ENCODE measurements at regions not wholly inside any gene's neighbourhood (a gene's known extent, or its start where the extent isn't known, plus 50 kb on each side); places are given as distances from the start of the nearest gene placed in this dataset.

DNA sequence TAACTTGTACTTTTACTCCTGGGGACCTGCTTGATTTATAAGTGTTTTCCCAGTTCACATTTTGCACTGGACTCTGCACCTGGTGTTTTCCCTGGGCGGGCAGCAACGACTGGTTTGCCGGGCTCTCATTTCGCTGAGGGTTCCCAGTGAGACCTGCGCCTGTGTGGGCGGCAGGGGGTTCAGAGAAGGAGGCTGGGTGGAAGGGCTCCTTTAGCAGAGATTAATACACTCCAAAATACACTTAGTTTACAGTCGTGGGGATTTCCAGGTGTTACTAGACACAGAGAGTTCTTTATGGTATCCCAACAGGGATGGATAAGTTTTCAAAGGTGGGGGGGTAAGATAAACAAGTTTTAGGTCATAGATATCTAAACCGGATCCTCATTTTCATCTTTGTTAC lies 53.0 kb upstream of the SHISA3 start:
- no peak overlapping the region for H3K4me3 ChIP-seq (ENCODE audit: insufficient read depth, low read length)
- TF ChIP-seq, protein P1, sequence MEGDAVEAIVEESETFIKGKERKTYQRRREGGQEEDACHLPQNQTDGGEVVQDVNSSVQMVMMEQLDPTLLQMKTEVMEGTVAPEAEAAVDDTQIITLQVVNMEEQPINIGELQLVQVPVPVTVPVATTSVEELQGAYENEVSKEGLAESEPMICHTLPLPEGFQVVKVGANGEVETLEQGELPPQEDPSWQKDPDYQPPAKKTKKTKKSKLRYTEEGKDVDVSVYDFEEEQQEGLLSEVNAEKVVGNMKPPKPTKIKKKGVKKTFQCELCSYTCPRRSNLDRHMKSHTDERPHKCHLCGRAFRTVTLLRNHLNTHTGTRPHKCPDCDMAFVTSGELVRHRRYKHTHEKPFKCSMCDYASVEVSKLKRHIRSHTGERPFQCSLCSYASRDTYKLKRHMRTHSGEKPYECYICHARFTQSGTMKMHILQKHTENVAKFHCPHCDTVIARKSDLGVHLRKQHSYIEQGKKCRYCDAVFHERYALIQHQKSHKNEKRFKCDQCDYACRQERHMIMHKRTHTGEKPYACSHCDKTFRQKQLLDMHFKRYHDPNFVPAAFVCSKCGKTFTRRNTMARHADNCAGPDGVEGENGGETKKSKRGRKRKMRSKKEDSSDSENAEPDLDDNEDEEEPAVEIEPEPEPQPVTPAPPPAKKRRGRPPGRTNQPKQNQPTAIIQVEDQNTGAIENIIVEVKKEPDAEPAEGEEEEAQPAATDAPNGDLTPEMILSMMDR (IDR thresholded peaks at IDR 0.05; ENCODE audit: extremely low read depth, low read depth, low read length), result no peak

DNA sequence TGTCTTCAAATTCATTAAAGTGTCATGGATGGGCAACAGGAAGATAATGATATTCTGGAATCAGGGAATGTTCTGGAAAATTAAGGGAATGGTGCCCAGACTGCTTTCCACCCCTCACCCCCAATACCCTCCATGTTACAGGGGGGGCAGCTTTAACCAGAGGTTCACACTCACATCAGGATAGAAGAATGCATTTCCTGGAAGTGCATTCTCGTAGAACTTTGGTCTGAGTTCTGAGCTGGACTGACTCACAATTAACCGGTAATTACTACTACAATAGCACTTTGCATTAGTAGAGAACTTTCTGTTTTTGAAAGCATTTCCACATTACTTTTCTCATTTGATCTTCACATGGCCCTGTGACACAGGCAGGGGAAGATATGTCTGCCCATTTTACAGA lies 52.5 kb upstream of the SHISA3 start:
- Histone ChIP-seq H3K9me3 (ENCODE audit: low read depth, low read length) (no peaks in the 10 kb centered on the region), H3K79me2 (ENCODE audit: insufficient read depth, low read length) (no peaks in the 10 kb centered on the region), H3K4me3 (ENCODE audit: insufficient read depth, low read length) (no peak overlapping the region), H3K36me3 (ENCODE audit: insufficient read depth, low read length) (no peaks in the 10 kb centered on the region), H3K4me1 (ENCODE audit: insufficient read depth, low read length) (no peaks in the 10 kb centered on the region), H4K20me1 (ENCODE audit: insufficient read depth, low read length) (no peaks in the 10 kb centered on the region), H2AFZ (ENCODE audit: low read length) (no peak overlapping the region), H3K4me2 (ENCODE audit: insufficient read depth, low read length) (no peak overlapping the region), H3K27me3 (ENCODE audit: insufficient read depth, low read length) (no peaks in the 10 kb centered on the region), H3K27ac (ENCODE audit: low read depth, low read length) (no peak overlapping the region)
- TF ChIP-seq, protein P1 (IDR thresholded peaks at IDR 0.05; ENCODE audit: extremely low read depth, low read depth, low read length), result no peak
- peak; percentile 47 for DNase-seq (ENCODE audit: insufficient read length, low spot score, missing footprints)

More for the DNA sequence above, 53.0 kb upstream of the SHISA3 start:
- Histone ChIP-seq H3K9me3 (ENCODE audit: low read depth, low read length) (no peaks in the 10 kb centered on the region), H3K27ac (ENCODE audit: low read depth, low read length) (no peak overlapping the region), H3K36me3 (ENCODE audit: insufficient read depth, low read length) (no peaks in the 10 kb centered on the region), H4K20me1 (ENCODE audit: insufficient read depth, low read length) (no peaks in the 10 kb centered on the region), H3K27me3 (ENCODE audit: insufficient read depth, low read length) (no peaks in the 10 kb centered on the region), H3K79me2 (ENCODE audit: insufficient read depth, low read length) (no peaks in the 10 kb centered on the region), H3K4me2 (ENCODE audit: insufficient read depth, low read length) (no peak overlapping the region), H3K4me1 (ENCODE audit: insufficient read depth, low read length) (no peaks in the 10 kb centered on the region), H2AFZ (ENCODE audit: low read length) (no peak overlapping the region)
- no peak for DNase-seq (ENCODE audit: insufficient read length, low spot score, missing footprints)

DNA sequence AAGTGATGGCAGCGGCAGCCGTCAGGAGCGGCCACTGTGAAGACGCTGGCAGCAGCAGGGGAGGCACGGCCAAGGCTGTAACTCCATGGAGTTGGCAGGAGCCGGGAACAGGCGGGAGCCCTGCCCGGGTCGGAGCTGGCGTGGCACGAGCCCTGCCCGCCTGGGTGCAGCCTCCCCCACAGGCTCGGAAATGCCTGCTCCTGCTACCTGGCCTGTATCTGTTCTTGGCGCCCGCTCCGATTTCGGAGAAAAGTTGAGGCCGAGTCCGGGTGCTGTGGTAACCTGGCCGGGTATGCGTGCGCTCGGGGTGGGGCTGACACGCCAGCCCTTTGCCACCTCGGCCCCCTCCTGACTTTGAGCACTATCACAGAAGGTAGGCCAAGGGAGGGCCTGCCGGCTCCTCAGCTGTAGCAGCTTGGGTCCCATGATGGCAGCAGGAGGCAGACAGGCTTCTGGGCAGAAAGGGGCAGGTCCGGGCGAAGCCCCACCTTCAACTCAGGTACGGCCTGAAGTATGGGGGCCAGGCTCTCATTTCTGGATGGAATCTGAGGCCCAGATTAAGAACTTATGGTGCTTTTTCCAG lies 51.2 kb upstream of the SHISA3 start:
- no peaks in the 10 kb centered on the region for H3K27me3 ChIP-seq (ENCODE audit: insufficient read depth, low read length)
- H2AFZ ChIP-seq (ENCODE audit: low read length), result no peak overlapping the region
- H3K4me2 ChIP-seq (ENCODE audit: insufficient read depth, low read length), result no peak overlapping the region
- H3K9me3 ChIP-seq (ENCODE audit: low read depth, low read length), result no peaks in the 10 kb centered on the region
- no peaks in the 10 kb centered on the region for H3K79me2 ChIP-seq (ENCODE audit: insufficient read depth, low read length)
- TF ChIP-seq, protein P1 (IDR thresholded peaks at IDR 0.05; ENCODE audit: extremely low read depth, low read depth, low read length), result no peak
- no peaks in the 10 kb centered on the region for H4K20me1 ChIP-seq (ENCODE audit: insufficient read depth, low read length)
- H3K4me3 ChIP-seq (ENCODE audit: insufficient read depth, low read length), result no peak overlapping the region
- no peak for DNase-seq (ENCODE audit: insufficient read length, low spot score, missing footprints)
- H3K4me1 ChIP-seq (ENCODE audit: insufficient read depth, low read length), result no peaks in the 10 kb centered on the region
- H3K36me3 ChIP-seq (ENCODE audit: insufficient read depth, low read length), result no peaks in the 10 kb centered on the region
- H3K27ac ChIP-seq (ENCODE audit: low read depth, low read length), result no peak overlapping the region

DNA sequence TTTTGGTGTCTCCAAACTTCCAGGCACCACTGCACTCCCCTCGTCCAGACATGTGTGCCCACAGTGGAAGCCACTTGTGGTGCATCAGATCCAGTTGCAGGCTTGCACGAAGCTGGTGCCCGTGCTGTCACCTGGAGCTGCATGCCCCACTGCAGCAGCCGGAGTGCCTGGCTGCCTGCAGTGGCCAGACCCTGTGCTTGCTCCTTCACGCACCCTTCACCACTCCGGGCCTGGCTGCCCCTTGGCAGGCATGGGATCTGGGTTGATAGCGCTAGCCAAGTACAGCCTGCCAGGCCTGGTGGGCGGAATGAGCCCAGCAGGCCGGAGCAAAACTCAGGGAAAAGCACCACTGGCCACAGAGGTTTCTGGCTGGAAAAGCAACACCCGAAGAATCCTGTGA lies 50.2 kb upstream of the SHISA3 start:
- no peak overlapping the region for H2AFZ ChIP-seq (ENCODE audit: low read length)
- DNase-seq (ENCODE audit: insufficient read length, low spot score, missing footprints), result no peak
- H4K20me1 ChIP-seq (ENCODE audit: insufficient read depth, low read length), result no peaks in the 10 kb centered on the region
- H3K27ac ChIP-seq (ENCODE audit: low read depth, low read length), result no peak overlapping the region
- H3K4me1 ChIP-seq (ENCODE audit: insufficient read depth, low read length), result no peaks in the 10 kb centered on the region
- no peak overlapping the region for H3K4me2 ChIP-seq (ENCODE audit: insufficient read depth, low read length)
- TF ChIP-seq, protein P1 (IDR thresholded peaks at IDR 0.05; ENCODE audit: extremely low read depth, low read depth, low read length), result no peak
- H3K9me3 ChIP-seq (ENCODE audit: low read depth, low read length), result no peaks in the 10 kb centered on the region
- no peaks in the 10 kb centered on the region for H3K27me3 ChIP-seq (ENCODE audit: insufficient read depth, low read length)
- no peaks in the 10 kb centered on the region for H3K79me2 ChIP-seq (ENCODE audit: insufficient read depth, low read length)
- H3K36me3 ChIP-seq (ENCODE audit: insufficient read depth, low read length), result no peaks in the 10 kb centered on the region
- H3K4me3 ChIP-seq (ENCODE audit: insufficient read depth, low read length), result no peak overlapping the region

Data from osteoblast (primary cell).